Stimulated activated CD4-positive, alpha-beta T cell treated with anti-CD3 and anti-CD28 coated beads, TNF-alpha, amount 100 ng/mL, for 1 hour (primary cell): ENCODE measurements at regions not wholly inside any gene's neighbourhood (a gene's known extent, or its start where the extent isn't known, plus 50 kb on each side); places are given as distances from the start of the nearest gene placed in this dataset.

ENCODE experiments used
- DNase-seq, 3 donors: peaks; one replicate each; pipeline ENCODE4 v3.0.0-alpha.2; 2020; ENCODE audit warnings: low read depth in 3 of 3, low spot score in 1 of 3

GRCh38 chr16:87165151-87165550 is 152.0 kb downstream of the C16orf95 start:
- DNase-seq = no peak

- DNase-seq = no peak
These were observed 151.3 kb downstream of the C16orf95 start for GRCh38 chr16:87165885-87166284.

- DNase-seq = no peak
These were observed 150.9 kb downstream of the C16orf95 start for GRCh38 chr16:87166321-87166720.

- no peak for DNase-seq
These were observed 150.3 kb downstream of the C16orf95 start for GRCh38 chr16:87166934-87167333.

- DNase-seq = no peak
These were observed 147.6 kb downstream of the C16orf95 start for GRCh38 chr16:87169509-87169995.

GRCh38 chr16:87170310-87170709 is 146.9 kb downstream of the C16orf95 start:
- DNase-seq = no peak

GRCh38 chr16:87171723-87172122 is 145.5 kb downstream of the C16orf95 start:
- no peak for DNase-seq

GRCh38 chr16:87172632-87173031 is 144.6 kb downstream of the C16orf95 start:
- no peak for DNase-seq

- DNase-seq = no peak
These were observed 143.8 kb downstream of the C16orf95 start for GRCh38 chr16:87173294-87173893.

- DNase-seq = no peak
These were observed 143.1 kb downstream of the C16orf95 start for GRCh38 chr16:87174061-87174460.

GRCh38 chr16:87176735-87177134 is 140.5 kb downstream of the C16orf95 start:
- DNase-seq = no peak

- DNase-seq = no peak
These were observed 139.5 kb downstream of the C16orf95 start for GRCh38 chr16:87177673-87178072.

GRCh38 chr16:87178177-87178863 is 138.9 kb downstream of the C16orf95 start:
- no peak for DNase-seq

- DNase-seq = no peak
These were observed 138.2 kb downstream of the C16orf95 start for GRCh38 chr16:87178977-87179376.

GRCh38 chr16:87180069-87180468 is 137.1 kb downstream of the C16orf95 start:
- DNase-seq = no peak

GRCh38 chr16:87182759-87183158 is 134.4 kb downstream of the C16orf95 start:
- no peak for DNase-seq

- DNase-seq = no peak
These were observed 133.5 kb downstream of the C16orf95 start for GRCh38 chr16:87183647-87184046.

GRCh38 chr16:87185308-87185707 is 131.9 kb downstream of the C16orf95 start:
- DNase-seq = no peak

GRCh38 chr16:87185983-87186382 is 131.2 kb downstream of the C16orf95 start:
- no peak for DNase-seq

GRCh38 chr16:87186446-87186845 is 130.7 kb downstream of the C16orf95 start:
- DNase-seq = no peak

- no peak for DNase-seq
These were observed 130.2 kb downstream of the C16orf95 start for GRCh38 chr16:87186876-87187533.

GRCh38 chr16:87188104-87188503 is 129.1 kb downstream of the C16orf95 start:
- no peak for DNase-seq
